ENCODE measurements at regions not wholly inside any gene's neighbourhood (a gene's known extent, or its start where the extent isn't known, plus 50 kb on each side); places are given as distances from the start of the nearest gene placed in this dataset.
"Not testable (repeated sequence)": the region's sequence is repeated elsewhere in the genome, so short reads cannot be mapped to it uniquely, and the experiment has no call there.

DNA sequence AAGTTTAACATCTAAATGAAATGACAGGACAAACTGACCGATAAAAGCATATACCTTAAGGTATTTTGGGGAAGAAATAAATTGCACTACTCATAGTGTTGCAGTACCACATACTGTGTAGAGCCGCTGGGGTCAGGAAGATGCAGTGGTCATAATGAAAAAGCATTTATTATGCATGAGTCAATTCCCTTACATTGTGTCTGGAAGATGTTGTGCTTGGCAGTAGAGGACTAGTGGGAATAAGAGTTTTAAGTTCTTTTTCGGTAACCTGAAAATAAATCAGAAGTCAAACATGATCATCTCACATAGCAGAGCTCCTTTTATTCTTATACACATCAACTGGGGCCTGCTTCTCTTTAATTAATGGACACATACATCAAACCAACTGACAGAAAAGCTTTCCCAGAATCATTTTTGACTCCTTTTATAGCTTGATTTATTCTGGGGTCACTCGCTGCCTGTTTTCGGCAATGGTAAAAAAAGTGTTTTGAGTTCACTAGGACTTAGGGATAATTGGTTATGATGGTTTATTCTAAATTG, 262.5 kb upstream of the CHD1 start:
- DNase-seq (ENCODE audit: low read depth in 3 of 3, low spot score in 2 of 3): no peak

DNA sequence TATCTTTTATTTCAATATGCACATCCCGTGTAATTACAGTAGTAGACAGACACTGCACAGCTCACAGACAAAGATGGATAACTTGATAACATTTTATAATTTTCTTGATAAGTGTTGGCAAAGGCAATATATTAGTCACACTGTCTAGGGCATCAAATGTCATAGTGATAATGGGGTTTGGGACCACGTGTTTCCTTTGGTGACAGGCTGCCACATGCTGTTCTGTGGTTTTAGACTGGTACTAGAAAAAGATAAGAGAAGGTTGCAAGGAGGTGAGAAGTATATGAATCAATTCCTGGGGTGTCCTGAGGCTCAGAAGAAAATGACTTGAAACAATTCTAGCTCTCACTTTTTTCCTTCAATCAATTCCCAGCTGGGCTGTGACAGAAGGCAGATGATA, 258.8 kb upstream of the CHD1 start:
- DNase-seq (ENCODE audit: low read depth in 3 of 3, low spot score in 2 of 3): no peak

DNA sequence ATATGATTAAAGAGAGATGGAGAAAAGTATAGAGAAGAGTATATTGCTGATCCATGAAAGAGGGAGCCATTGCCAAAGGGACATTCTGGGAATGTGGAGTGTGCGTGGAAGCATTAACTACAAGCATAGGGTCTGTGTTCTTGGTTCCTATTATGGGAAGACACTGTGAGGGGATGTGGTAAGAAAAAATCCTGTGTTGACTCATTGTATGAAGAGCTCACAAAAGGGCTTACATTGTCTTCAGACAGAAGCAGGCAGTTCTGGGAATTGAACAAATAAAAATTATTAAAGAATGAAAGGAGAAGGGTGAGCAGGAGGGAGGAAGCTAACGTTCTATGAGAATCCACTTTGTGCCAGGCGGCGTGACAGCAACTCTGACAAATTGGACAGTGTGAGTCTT, 250.4 kb upstream of the CHD1 start:
- no peak for DNase-seq (ENCODE audit: low read depth in 3 of 3, low spot score in 2 of 3)

DNA sequence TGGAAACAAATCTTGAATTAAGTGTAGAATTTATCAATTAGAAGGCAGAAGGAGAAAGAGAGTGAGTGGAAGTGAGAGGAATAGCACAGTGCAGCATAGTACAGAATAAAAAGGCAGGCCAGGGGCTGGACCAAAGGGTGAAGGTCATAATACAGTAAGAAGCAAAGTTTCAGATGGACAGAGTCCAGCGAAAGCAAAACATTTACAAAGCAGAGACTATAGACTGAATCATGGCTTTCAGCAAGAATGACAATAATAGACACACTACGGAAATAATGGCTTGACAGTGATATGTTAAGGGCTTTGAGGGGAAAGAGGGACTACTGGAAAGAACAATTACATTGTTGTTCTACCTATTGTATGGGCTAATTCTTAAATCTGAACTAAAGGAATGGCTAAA, 249.0 kb upstream of the CHD1 start:
- no peak for DNase-seq (ENCODE audit: low read depth in 3 of 3, low spot score in 2 of 3)

DNA sequence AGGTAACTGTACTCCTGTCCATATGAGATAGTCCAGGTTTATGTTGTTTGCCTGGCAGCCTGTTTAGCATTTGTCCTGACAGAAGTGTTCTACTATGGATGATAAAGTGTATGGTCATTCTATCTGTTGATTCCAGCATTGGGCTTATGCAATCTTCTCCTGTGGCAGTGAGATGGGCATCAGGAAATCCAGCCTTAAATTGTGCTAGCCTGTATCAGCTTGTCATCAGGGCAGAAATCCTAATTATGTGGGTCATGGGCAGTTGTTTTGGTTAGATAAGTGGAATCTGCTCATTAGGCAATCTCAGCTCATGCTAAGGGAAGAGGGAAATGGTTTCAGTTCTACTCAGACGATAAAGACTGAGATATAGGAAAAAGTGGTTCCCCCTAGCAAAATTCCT, 247.4 kb upstream of the CHD1 start:
- DNase-seq (ENCODE audit: low read depth in 3 of 3, low spot score in 2 of 3): no peak

DNA sequence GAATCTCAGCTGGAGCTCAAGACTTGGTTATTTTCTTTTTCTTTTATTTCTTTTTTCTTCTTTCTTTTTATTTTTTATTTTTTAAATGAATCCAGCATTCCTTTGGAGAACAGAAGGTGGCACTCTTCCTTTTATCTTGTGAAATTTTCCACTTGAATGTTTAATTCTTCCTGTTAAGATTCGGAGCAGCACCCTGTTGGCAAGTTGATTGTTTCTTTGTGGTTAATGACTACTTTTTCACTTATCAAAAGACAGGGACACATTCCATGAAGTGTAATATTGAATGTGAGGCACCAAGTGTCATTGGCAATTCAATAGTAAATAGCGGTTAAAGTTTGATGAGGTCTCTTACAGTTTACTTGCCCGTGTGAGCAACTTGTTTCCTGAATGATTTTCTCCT, 240.5 kb upstream of the CHD1 start:
- DNase-seq (ENCODE audit: low read depth in 3 of 3, low spot score in 2 of 3): no peak

DNA sequence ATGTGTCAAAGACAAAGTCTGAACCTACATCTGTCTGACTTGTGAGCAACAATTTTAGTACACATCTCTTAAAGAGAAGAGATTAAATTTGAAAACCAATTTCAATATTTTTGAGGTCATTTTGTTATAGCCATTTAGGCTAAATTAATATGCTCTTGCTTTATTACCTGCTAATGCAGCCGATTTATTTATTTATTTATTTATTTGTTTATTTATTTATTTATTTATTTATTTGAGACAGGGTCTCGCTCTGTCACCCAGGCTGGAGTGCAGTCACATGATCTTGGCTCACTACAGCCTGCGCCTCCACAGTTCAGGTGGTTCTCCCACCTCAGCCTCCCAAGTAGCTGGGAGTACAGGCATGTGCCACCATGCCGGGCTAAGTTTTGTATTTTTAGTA, 232.7 kb upstream of the CHD1 start:
- not testable (repeated sequence) for DNase-seq (ENCODE audit: low read depth in 3 of 3, low spot score in 2 of 3)

DNA sequence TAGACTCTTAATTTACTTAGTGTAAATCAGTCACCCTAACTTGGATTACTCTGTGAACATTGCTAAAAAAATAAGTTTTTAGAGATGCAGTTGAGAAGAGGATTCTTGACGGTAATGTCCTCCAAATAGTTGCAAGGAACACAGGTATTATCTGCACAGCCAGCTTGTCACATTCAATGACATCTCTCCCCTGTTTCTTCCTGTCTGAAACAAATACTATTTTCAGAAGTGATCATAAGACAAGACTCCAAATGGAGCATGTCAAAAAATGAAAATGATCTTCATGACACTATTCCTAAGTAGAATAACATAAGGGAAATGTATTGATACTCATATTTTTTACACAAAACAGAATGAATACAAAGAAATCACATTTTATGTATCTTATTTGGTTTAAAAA, 227.9 kb upstream of the CHD1 start:
- no peak for DNase-seq (ENCODE audit: low read depth in 3 of 3, low spot score in 2 of 3)

DNA sequence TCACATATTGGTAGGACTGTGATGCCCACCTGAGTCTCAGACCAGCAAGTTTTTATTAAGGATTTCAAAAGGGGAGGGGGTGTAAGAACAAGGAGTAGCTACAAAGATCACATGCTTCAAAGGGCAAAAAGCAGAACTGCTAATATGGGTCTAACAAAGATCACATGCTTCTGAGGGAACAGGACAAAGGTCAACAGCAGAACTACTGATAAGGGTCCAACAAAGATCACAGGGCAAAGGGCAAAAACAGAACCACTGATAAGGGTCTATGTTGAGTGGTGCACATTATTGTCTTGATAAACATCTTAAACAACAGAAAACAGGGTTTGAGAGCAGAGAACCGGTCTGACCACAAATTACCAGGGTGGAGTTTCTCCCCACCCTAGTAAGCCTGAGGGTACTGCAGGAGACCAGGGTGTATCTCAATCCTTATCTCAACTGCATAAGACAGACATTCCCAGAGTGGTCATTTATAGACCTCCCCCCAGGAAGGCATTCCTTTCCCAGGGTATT, 214.5 kb upstream of the CHD1 start:
- not testable (repeated sequence) for DNase-seq (ENCODE audit: low read depth in 3 of 3, low spot score in 2 of 3)

DNA sequence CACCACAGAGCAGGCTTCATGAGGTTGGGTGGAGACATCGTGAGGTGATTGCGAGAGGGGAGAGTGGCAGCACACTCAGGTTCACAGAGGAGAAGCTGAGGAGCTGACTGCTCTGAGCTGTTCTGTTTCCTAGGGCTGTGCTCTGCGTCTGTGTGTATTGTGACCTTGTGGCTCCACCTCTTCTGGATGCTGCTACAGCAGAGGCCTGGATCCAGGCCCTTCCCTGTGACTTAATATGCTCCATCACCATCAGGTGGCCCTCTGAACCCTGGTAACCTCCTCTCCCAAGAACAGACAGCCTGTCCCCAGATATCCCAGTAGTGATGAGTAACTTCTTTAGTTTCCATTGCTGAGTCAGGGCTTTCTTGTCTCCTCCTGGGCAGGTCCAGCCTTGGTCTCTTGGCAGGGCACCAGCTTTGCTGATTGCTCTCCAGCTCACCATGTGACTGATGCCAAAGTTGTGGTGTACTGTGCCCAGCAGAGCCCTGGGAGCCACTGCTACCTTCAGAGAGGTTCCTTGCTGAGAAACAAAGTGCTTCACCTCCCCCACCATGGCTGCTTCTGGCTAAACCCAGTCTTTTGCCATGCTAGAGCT, 212.8 kb upstream of the CHD1 start:
- DNase-seq (ENCODE audit: low read depth in 3 of 3, low spot score in 2 of 3): no peak

DNA sequence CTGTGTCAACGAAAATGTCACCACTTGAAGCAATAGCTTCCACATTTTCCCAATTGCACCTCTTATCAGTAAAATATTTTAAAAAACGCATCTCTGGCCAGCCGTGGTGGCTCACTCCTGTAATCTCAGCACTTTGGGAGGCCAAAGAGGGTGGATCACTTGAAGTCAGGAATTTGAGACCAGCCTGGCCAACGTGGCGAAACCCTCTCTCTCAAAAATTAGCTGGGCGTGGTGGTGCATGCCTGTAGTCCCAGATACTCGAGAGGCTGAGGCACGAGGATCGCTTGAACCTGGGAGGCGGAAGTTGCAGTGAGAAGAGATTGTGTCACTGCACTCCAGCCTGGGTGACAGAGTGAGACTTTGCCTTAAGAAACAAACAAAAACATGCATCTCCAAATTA, 210.1 kb upstream of the CHD1 start:
- no peak for DNase-seq (ENCODE audit: low read depth in 3 of 3, low spot score in 2 of 3)

DNA sequence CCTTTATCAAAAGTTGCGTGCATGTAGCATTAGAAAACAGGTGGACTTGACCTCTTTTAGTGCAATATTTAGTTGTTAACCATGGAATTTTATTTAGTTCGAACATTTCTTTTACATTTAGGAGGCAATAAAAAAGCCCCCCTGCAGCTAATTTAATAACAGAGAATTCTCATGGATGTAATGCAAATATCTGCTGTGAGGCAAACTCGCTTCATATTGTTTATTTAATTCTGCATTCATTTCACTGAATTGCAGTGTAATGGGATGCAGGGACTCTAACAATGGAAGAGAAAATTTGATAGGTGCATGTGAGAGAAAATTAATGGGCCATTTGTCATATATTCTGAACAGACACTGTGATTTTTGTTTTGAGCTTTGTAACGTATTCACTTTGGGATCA, 205.1 kb upstream of the CHD1 start:
- DNase-seq (ENCODE audit: low read depth in 3 of 3, low spot score in 2 of 3): no peak

DNA sequence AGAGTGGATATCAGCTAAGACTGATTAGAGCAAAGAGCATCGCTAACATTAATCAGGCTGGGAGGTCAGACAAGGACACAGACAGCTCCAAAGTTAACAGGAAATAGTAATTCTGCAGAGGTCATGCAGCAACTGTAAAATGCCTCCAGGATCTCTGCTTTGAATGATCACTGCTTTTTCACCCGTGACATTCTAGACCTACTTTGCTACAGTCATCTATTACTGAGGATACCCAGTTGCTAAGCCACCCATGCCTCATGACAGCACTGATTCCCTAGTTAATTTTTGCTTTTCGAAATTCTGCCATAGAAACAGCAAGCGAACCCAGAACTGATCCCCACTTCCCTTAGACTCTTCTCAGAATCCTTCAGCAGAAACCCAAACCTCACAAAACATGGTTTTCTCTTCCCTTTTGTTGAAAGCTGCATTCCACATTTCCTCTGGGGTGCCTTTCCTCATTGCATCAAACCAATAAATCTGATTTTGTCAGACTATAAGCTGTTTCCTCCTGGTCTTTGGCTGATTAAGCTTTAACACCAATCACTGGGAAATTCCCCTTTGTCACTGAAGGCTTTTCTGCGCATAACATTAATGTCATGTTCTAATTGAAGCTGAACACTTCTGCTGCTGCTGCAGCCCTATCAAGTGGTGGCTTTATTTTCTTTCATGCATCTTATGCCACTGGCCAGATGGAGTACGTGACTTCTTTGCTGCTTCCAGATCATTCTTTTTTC, 201.1 kb upstream of the CHD1 start:
- DNase-seq (ENCODE audit: low read depth in 3 of 3, low spot score in 2 of 3): no peak

DNA sequence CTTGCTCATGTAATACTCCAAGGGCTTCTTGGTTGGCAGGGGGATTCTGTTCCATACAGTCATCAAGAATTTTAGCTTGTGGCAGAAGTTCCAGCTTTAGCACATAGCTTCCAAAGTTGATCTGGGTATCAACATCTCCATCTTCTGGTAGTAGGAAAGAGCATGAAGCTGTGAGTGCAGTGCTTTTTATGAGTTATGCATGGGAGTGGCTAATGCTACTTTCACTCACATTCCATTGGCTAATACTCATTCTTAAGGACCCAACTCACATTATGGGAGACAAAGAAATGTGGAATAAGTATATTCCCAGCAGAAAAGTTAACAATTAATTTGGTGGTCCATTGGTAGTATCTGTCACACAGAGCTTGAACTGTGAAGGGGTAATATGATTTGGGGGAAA, 194.2 kb upstream of the CHD1 start:
- DNase-seq (ENCODE audit: low read depth in 3 of 3, low spot score in 2 of 3): no peak

DNA sequence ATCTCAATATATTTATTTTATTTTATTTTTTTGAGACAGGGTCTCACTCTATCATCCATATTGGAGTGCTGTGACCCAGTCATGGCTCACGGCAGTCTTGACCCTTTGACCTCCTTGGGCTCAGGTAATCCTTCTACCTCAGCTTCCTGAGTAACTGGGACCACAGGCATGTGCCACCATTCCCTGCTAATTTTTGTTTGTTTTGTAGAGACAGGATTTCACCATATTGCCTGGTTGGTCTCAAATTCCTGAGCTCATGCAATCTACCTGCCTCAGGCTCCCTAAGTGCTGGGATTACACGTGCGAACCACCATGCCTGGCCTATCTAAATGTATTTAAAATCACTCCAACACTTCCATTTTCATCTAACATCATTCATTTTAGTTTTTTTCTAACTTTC, 190.5 kb upstream of the CHD1 start:
- no peak for DNase-seq (ENCODE audit: low read depth in 3 of 3, low spot score in 2 of 3)

DNA sequence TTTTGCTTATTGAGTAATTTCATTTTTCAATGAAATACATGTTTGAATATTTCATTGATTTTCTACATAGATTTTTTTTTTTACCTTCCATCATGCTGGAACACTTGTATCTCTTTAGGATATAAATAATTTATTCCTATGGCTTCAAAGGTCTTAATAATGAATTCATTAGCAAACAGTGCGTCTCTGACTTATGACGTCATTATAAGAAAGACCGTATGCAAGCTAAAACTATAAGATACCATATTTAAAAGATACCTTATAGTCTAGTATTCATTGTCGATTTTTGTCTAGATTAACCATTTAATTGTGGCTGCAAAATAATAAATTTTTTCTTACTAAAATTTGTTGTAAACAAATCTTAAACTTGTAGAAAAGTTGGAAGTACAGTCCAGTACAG, 187.7 kb upstream of the CHD1 start:
- DNase-seq (ENCODE audit: low read depth in 3 of 3, low spot score in 2 of 3): no peak

DNA sequence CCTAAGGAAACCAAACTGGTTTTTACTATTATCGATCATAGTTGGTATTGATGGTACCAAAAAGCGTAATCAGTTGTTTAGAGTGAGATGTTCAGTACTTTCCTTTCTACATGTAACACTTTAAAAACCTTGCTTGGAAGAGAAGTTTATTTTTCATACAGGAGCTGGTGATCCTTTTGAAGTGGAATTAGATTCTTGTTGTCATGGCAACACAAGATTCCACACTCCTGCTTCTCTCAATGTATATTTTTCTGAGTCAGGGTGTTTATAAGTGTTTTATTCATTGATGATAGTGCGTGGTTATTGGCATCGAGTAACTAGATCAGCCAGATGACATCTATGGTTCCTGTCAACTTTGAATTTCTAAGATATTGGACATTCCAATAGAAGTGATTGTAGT, 181.1 kb upstream of the CHD1 start:
- no peak for DNase-seq (ENCODE audit: low read depth in 3 of 3, low spot score in 2 of 3)

DNA sequence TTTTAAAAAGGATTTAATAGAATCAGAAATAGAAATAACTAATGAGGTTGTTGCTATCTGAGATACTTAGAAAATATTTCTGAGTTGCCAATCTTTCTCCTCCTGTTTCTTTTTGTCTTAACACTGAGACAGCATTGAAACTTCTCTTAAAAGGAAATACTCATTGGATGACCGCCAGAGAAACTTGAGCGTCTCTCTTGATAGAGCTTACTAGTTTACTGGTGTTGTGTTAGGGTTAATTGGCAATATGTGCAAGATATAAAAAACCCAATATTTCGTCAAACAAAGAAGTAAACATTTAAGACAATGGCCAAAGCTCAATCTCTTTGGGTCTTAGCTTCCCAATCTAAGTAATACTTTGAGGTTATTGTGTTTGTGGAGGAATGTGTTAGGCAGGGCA, 176.4 kb upstream of the CHD1 start:
- no peak for DNase-seq (ENCODE audit: low read depth in 3 of 3, low spot score in 2 of 3)

DNA sequence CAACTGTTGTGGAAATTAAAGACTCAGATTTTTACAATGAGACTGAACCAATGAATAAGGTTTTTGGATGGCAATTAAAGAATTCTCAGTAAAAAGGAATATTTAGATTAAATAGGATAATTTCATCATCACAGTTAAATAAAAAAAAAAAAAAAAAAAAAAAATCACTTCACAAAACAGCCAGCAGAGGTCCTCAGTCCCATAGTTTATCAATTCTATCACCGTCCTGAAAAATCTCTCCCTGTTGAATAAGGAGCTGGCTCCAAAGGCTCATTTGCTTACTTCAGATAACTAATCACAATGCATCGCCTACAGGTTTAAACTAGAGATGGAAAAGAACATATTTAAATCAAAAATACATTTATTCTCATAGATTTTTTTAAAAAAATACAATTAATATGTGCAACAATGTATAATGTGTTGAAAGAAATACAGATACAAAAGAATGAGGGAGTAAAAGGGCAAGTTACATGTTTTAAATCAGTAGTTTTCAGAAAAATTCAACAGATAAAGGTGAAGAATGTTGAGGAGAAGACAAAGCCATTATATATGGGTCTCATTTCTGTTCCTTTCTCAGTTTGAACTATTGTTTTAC, 175.8 kb upstream of the CHD1 start:
- DNase-seq (ENCODE audit: low read depth in 3 of 3, low spot score in 2 of 3): peak in 2 of 3 donors; percentile 1 to 19

DNA sequence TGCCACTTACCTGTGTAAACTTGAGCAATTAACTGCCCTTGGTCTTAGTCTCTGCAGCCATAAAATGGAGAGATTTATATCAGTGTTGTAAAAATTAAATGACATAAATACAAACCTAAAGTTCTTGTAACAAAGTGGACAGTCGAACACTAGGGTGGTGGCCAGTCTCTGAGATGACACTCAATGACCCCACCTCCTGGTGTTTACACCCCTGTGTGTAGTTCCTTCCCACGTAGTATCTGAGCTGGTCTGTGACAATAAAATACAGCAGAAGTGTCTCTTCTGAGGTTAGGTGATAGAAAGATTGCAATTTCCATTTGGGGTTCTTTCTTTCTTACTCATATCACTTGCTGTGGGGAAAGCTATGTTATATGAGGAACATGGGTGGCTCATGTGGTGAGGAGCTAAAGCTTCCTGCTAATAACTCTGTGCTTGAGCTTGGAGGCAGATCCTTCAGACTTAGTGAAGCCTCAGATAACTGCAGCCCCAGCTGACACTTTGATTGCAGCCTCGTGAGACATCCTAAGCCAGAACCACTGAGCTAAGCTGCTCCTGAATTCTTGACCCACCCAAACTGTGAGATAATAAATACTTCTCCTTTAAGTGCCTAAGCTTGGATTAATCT, 173.4 kb upstream of the CHD1 start:
- DNase-seq (ENCODE audit: low read depth in 3 of 3, low spot score in 2 of 3): no peak

DNA sequence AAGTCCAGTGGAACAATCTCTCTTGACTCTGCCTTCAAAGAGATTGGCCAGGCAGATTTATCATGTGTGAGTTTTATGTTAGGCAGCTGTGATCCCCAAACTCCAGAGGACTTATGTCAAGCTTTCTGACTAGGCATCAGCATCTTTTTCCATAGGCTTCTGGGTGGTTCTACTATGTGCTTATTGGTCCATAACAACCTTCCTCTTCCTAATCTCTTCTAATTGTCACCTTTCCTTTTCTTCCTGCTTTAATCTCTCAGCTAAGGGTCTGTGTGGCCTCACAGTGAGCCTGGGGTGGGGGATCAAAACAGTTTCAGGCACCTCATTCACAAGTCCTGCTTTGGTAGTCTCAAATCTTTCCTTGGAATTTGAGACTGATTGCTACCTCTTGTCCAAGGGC, 170.9 kb upstream of the CHD1 start:
- DNase-seq (ENCODE audit: low read depth in 3 of 3, low spot score in 2 of 3): no peak
